ENCODE measurements at regions not wholly inside any gene's neighbourhood (a gene's known extent, or its start where the extent isn't known, plus 50 kb on each side); places are given as distances from the start of the nearest gene placed in this dataset.

DNA sequence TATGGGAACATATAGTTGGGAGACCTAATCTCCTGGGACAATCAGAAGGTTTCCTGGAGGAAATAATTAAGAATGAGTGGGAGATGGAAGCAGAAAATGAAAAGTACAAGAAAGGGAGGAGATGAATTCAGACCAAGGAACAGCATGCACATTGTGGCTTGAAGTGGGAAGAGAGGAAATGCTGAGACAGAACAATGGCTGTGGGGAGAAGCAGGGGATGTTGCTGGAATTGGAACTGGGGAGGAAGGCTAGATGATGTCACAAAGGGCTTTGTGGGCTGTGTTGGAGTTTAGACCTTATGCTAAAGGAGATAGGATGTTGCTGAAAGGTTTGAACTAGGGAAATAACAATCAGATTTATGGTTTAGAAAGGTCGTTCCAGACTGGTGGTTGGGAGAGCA, 119.5 kb upstream of the DIPK2B start:
- TF ChIP-seq, protein P1, sequence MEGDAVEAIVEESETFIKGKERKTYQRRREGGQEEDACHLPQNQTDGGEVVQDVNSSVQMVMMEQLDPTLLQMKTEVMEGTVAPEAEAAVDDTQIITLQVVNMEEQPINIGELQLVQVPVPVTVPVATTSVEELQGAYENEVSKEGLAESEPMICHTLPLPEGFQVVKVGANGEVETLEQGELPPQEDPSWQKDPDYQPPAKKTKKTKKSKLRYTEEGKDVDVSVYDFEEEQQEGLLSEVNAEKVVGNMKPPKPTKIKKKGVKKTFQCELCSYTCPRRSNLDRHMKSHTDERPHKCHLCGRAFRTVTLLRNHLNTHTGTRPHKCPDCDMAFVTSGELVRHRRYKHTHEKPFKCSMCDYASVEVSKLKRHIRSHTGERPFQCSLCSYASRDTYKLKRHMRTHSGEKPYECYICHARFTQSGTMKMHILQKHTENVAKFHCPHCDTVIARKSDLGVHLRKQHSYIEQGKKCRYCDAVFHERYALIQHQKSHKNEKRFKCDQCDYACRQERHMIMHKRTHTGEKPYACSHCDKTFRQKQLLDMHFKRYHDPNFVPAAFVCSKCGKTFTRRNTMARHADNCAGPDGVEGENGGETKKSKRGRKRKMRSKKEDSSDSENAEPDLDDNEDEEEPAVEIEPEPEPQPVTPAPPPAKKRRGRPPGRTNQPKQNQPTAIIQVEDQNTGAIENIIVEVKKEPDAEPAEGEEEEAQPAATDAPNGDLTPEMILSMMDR (IDR thresholded peaks at IDR 0.05; ENCODE audit: extremely low read depth, insufficient read depth, missing control alignments), result no peak
- no peak for DNase-seq (ENCODE audit: low spot score)
- in situ Hi-C loops (cut with MboI; ENCODE audit: low pct_unique_long_range_greater_than_20kb, low sequenced_read_pairs, unreplicated experiment), result no loop called here

DNA sequence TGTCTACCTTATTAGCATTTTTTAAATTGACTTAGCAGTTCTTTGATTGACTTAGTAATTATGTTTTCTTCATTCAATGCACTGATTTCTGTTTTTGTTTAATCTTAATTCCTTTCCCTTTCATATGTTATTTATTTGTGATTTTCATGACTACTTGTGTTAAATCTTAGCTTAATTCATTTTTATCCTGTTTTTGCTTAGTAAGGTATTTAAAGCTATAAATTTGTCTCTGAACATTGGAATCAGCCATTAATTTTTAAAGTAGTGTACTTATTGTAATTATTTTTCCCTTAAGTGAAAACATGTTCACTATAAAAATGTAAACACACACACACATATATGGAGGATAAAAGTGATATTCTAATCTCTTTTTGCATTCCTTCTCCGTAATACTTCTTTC, 109.1 kb upstream of the DIPK2B start:
- no peak for DNase-seq (ENCODE audit: low spot score)
- in situ Hi-C loops (cut with MboI; ENCODE audit: low pct_unique_long_range_greater_than_20kb, low sequenced_read_pairs, unreplicated experiment), result no loop called here
- TF ChIP-seq, protein P1 (IDR thresholded peaks at IDR 0.05; ENCODE audit: extremely low read depth, insufficient read depth, missing control alignments), result no peak

DNA sequence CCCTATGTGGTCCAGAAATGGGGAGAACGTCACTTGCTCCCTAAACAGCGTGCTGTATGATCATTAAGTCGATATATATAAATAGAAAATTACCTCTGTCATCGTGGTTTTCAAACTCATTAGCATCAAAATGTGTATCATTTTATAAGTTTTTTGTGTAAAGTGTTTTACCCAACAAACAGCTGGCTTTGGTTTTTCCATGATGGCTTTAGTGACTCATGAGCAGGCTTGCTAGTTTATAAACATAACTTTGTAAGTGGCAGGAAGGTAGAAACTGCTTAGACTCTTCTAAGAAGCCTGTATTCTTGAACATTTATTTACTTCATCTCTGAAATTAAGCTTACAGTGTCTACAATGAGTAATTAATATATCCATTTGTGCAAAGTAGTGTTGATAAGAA, 108.4 kb upstream of the DIPK2B start:
- no peak for DNase-seq (ENCODE audit: low spot score)
- in situ Hi-C loops (cut with MboI; ENCODE audit: low pct_unique_long_range_greater_than_20kb, low sequenced_read_pairs, unreplicated experiment), result no loop called here
- TF ChIP-seq, protein P1 (IDR thresholded peaks at IDR 0.05; ENCODE audit: extremely low read depth, insufficient read depth, missing control alignments), result no peak

DNA sequence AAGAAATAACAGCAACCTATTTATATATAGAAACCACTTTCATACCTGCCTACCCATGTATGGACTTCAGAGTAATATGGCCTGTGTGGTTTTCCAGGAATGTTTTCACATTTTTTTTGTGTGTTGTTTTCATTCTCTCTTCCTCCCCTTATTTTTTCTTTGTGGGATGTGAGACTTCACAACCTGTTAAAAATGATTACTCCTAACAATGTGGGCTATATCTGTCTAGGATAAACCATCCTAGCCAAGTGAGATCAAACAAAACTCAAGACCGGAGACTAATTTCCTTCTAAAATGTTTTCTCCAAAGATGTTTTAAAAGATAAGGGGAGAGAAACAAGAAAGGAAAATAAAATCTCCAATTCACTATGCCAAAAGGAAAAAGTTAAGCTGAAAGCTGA, 106.1 kb upstream of the DIPK2B start:
- DNase-seq (ENCODE audit: low spot score), result no peak
- TF ChIP-seq, protein P1 (IDR thresholded peaks at IDR 0.05; ENCODE audit: extremely low read depth, insufficient read depth, missing control alignments), result no peak

DNA sequence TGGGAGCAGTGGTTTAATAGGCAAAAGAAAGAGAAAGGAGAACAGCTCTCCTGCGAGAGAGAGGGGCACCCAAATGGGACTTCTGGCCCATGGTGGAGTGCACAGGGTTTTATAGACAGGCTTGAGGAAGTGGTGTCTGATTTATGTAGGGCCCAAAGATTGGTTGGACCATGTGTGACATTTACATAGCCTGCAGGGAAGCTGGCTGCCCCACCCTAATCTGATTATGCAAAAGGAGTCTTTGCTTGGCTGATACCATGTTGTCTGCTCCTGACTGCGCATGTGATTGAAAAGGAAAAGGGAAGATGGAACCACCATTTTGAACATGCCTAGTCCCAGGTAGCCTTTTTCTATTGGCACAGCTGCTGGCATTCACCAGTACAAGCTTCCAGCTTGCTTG, 100.0 kb upstream of the DIPK2B start:
- in situ Hi-C loops (cut with MboI; ENCODE audit: low pct_unique_long_range_greater_than_20kb, low sequenced_read_pairs, unreplicated experiment), result no loop called here
- TF ChIP-seq, protein P1 (IDR thresholded peaks at IDR 0.05; ENCODE audit: extremely low read depth, insufficient read depth, missing control alignments), result no peak
- DNase-seq (ENCODE audit: low spot score), result no peak

More for the DNA sequence above, 106.1 kb upstream of the DIPK2B start:
- in situ Hi-C loops (cut with MboI; ENCODE audit: low pct_unique_long_range_greater_than_20kb, low sequenced_read_pairs, unreplicated experiment), result no loop called here

DNA sequence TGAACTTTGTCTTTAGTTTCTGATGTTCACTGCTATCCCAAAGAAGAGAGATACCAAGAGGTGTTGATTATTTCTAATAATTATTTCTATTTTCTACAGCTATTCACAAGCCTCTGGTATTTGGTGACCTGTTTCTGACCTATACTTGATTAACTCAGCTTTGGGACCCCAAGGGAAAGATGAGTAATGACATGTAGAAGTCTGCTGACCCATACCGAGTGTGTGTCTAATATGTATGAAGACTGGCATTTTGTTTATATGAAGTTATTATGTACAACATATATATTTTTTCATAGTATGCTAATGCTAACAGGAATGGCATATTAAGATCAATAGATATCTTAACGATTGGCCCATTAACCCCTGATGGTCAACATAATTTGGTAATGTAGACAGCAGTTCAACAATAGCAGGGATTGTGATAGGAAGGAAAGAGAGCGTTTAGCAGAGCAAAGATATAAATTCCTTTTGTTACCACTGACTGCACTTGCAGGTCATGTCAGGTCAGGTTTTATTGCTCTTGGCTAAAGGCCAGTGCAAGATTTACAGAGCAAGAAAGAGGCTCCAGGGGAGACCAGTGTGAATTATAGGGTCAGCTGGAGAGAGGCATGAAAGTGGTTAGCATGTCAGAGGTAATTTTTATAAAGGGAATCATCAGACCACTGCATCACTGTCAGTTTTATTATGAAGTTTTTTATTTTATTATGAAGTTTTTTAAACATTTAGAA, 94.7 kb upstream of the DIPK2B start:
- in situ Hi-C loops (cut with MboI; ENCODE audit: low pct_unique_long_range_greater_than_20kb, low sequenced_read_pairs, unreplicated experiment), result no loop called here
- TF ChIP-seq, protein P1 (IDR thresholded peaks at IDR 0.05; ENCODE audit: extremely low read depth, insufficient read depth, missing control alignments), result no peak
- no peak for DNase-seq (ENCODE audit: low spot score)
